CMK (cell line): ENCODE measurements at regions not wholly inside any gene's neighbourhood (a gene's known extent, or its start where the extent isn't known, plus 50 kb on each side); places are given as distances from the start of the nearest gene placed in this dataset.

ENCODE experiments used
- DNase-seq: peaks from one replicate; pipeline ENCODE4 v3.0.0-alpha.2; 2010; ENCODE audit warnings: low read depth

GRCh38 chr18:23387265-23387664 lies 65.8 kb upstream of the RIOK3 start:
- no peak for DNase-seq

GRCh38 chr18:23388357-23388756 lies 64.7 kb upstream of the RIOK3 start:
- no peak for DNase-seq

GRCh38 chr18:23391156-23391555 lies 61.9 kb upstream of the RIOK3 start:
- DNase-seq = no peak

GRCh38 chr18:23397907-23398306 lies 55.2 kb upstream of the RIOK3 start:
- DNase-seq = no peak

GRCh38 chr18:23398401-23398800 lies 54.7 kb upstream of the RIOK3 start:
- DNase-seq = no peak

- no peak for DNase-seq
Observed at GRCh38 chr18:23399067-23399466, 54.0 kb upstream of the RIOK3 start.

- no peak for DNase-seq
Observed at GRCh38 chr18:23400918-23401317, 52.2 kb upstream of the RIOK3 start.

GRCh38 chr18:23401400-23402347 lies 51.4 kb upstream of the RIOK3 start:
- no peak for DNase-seq
